ENCODE measurements at regions not wholly inside any gene's neighbourhood (a gene's known extent, or its start where the extent isn't known, plus 50 kb on each side); places are given as distances from the start of the nearest gene placed in this dataset.
A peak's percentile ranks its signal among the peaks of the same experiment; 100 is the strongest.

- no peak for TF ChIP-seq CTCF (IDR thresholded peaks at IDR 0.05; ENCODE audit: control insufficient read depth, insufficient read depth, low read depth, low read length, missing control alignments)
- no peak overlapping the region for H3K4me3 ChIP-seq (ENCODE audit: control insufficient read depth, low read depth, low read length)
- DNase-seq (ENCODE audit: low read depth): no peak
Observed at GRCh38 chr2:217654168-217654567, 348.6 kb downstream of the TNS1 start.

GRCh38 chr2:217652761-217653639, 349.8 kb downstream of the TNS1 start:
- no peak overlapping the region for H3K4me3 ChIP-seq (ENCODE audit: control insufficient read depth, low read depth, low read length)
- peak; percentile 23 for TF ChIP-seq CTCF (IDR thresholded peaks at IDR 0.05; ENCODE audit: control insufficient read depth, insufficient read depth, low read depth, low read length, missing control alignments)
- peak; percentile 94 for DNase-seq (ENCODE audit: low read depth)

- peak; percentile 93 for TF ChIP-seq CTCF (IDR thresholded peaks at IDR 0.05; ENCODE audit: control insufficient read depth, insufficient read depth, low read depth, low read length, missing control alignments)
- no peak overlapping the region for H3K4me3 ChIP-seq (ENCODE audit: control insufficient read depth, low read depth, low read length)
- peak; percentile 48 for DNase-seq (ENCODE audit: low read depth)
Observed at GRCh38 chr2:217650716-217651360, 352.0 kb downstream of the TNS1 start.

- DNase-seq (ENCODE audit: low read depth): no peak
- no peak for TF ChIP-seq CTCF (IDR thresholded peaks at IDR 0.05; ENCODE audit: control insufficient read depth, insufficient read depth, low read depth, low read length, missing control alignments)
Observed at GRCh38 chr2:217650229-217650628, 352.6 kb downstream of the TNS1 start.

GRCh38 chr2:217647925-217648324, 354.9 kb downstream of the TNS1 start:
- TF ChIP-seq CTCF (IDR thresholded peaks at IDR 0.05; ENCODE audit: control insufficient read depth, insufficient read depth, low read depth, low read length, missing control alignments): no peak
- no peak overlapping the region for H3K4me3 ChIP-seq (ENCODE audit: control insufficient read depth, low read depth, low read length)
- DNase-seq (ENCODE audit: low read depth): no peak

More at GRCh38 chr2:217650229-217650628, 352.6 kb downstream of the TNS1 start:
- no peak overlapping the region for H3K4me3 ChIP-seq (ENCODE audit: control insufficient read depth, low read depth, low read length)

- no peak overlapping the region for H3K4me3 ChIP-seq (ENCODE audit: control insufficient read depth, low read depth, low read length)
- TF ChIP-seq CTCF (IDR thresholded peaks at IDR 0.05; ENCODE audit: control insufficient read depth, insufficient read depth, low read depth, low read length, missing control alignments): no peak
- DNase-seq (ENCODE audit: low read depth): no peak
Observed at GRCh38 chr2:217647226-217647625, 355.6 kb downstream of the TNS1 start.
